ENCODE measurements at regions not wholly inside any gene's neighbourhood (a gene's known extent, or its start where the extent isn't known, plus 50 kb on each side); places are given as distances from the start of the nearest gene placed in this dataset.
"Not testable (repeated sequence)": the region's sequence is repeated elsewhere in the genome, so short reads cannot be mapped to it uniquely, and the experiment has no call there.

- Mint-ChIP-seq H3K9me3 (peaks cover 11% of the 10 kb centered on the region), H3K4me3 (no peak overlapping the region), H3K27me3 (ENCODE audit: low read depth, poor library complexity) (no peaks in the 10 kb centered on the region), H3K4me1 (no peaks in the 10 kb centered on the region), H3K36me3 (ENCODE audit: low read depth) (no peaks in the 10 kb centered on the region), H3K27ac (no peak overlapping the region)
- no peak for TF ChIP-seq CTCF (IDR thresholded peaks at IDR 0.05)
- DNase-seq, result no peak
Observed at GRCh38 chr4:184335520-184335919, 117.8 kb upstream of the ENPP6 start.

DNA sequence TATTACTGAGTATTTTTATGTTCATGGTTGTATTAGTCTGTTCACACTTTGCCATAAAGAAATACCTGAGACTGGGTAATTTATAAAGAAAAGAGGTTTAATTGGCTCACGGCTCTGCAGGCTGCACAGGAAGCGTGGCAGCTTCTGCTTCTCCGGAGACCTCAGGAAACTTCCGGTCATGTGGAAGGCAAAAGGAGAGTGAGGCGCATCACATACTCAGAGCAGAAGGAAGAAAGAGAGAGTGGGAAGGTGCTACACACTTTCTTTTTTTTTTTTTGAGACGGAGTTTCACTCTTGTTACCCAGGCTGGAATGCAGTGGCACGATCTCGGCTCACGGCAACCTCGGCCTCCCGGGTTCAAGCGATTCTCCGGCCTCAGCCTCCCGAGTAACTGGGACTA lies 115.8 kb upstream of the ENPP6 start:
- DNase-seq; H3K4me1 Mint-ChIP-seq; H3K36me3 Mint-ChIP-seq (ENCODE audit: low read depth); H3K27ac Mint-ChIP-seq; H3K27me3 Mint-ChIP-seq (ENCODE audit: low read depth, poor library complexity); H3K4me3 Mint-ChIP-seq: not testable (repeated sequence)
- peaks cover 11% of the 10 kb centered on the region for H3K9me3 Mint-ChIP-seq

DNA sequence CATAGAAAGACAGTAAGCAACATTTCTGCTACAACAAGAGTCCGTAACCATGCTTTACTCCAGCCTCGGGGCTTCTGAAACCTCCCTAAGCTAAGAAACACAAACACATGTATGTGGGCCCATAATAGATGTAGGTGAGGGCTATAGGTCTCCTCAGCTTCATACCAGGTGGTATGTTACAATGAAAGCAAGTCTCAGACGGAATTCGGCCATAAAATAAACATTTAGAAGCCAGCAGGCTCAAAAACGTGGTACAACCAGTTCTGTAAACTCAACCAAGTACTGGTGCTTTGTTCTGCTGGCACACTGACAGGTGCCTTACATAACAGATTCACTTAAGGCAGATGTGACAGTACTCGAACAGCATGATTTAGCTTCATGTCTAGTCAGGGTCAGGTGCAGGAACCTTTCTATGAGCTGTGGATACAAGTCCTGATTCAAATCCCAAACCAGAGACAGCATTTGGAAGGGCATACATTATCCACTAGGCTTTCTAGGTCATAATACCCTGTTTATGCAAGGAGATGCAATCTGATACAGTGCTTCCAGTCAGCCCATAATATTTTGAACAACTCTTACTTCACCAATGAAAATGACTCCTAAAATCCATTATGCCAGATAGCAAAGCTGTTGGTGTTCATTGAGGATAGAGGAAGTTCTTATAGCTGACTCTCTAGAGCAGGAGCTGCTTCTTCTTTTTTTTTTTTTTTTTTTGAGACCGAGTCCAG lies 113.8 kb upstream of the ENPP6 start:
- Mint-ChIP-seq H3K36me3 (ENCODE audit: low read depth) (no peaks in the 10 kb centered on the region), H3K4me3 (no peak overlapping the region), H3K4me1 (no peaks in the 10 kb centered on the region), H3K27me3 (ENCODE audit: low read depth, poor library complexity) (no peaks in the 10 kb centered on the region), H3K9me3 (no peaks in the 10 kb centered on the region), H3K27ac (no peak overlapping the region)
- no peak for DNase-seq
- TF ChIP-seq CTCF (IDR thresholded peaks at IDR 0.05), result no peak

DNA sequence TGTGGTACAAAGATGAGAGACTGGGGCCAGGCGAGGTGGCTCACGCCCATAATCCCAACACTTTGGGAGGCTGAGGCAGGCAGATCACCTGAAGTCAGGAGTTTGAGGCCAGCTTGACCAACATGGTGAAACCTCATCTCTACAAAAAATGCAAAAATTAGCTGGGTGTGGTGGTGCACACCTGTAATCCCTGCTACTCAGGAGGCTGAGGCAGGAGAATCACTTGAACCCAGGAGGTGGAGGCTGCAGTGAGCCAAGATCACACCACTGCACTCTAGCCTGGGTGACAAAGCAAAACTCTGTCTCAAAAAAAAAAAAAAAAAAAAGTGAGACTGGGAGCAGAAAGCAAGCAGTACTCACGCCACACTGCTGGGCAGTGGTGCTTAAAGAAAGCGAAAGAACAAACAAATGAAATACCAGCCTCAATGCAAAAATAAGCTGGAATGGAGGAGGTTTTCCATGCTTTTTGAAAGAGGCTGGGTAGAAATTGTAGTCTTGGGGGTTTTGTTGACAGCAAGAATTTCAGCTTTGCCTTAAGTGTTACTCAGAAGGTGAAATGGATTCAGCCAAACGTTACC lies 112.9 kb upstream of the ENPP6 start:
- H3K27ac Mint-ChIP-seq, H3K4me1 Mint-ChIP-seq, H3K4me3 Mint-ChIP-seq: not testable (repeated sequence)

DNA sequence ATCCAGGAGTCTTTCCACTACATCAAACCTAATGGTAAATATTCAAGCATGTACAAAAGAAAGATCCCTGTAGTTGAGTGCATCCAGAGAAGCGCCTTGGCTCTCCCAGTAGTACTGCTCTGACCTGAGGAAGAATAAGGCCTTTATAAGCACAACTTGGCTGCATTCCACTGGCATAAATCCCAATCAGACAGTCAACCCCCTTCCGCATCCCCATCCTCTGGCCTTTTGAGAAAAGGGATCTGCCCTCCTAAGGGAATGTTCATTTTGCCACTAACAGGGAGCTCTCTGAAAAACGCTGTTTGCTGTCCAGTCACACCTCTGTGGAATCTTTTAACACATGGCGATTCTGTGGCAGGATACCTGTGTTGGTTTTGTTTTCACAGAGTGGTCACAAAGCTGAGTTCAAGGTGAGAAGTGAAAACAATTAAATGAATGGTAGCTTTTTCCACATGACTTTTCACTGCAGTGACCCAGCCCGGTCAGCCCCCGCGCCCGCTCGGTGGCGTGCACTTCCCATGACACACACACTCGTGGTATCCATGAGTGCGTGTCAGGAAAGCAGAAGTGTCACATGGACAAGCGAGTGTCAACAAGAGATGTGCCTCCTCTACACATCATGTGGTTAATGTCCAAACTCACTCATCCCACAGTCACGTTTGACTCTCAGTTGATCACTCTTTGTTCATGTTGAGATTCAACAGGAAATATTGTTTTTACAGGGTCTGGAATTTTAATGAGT lies 112.2 kb upstream of the ENPP6 start:
- TF ChIP-seq CTCF (IDR thresholded peaks at IDR 0.05), result no peak
- Mint-ChIP-seq H3K9me3 (peaks cover 5% of the 10 kb centered on the region), H3K27me3 (ENCODE audit: low read depth, poor library complexity) (peaks cover 4% of the 10 kb centered on the region), H3K27ac (peak overlapping the region; percentile 29), H3K36me3 (ENCODE audit: low read depth) (no peaks in the 10 kb centered on the region), H3K4me3 (no peak overlapping the region), H3K4me1 (no peaks in the 10 kb centered on the region)
- DNase-seq, result no peak

More for the DNA sequence above, 112.9 kb upstream of the ENPP6 start:
- DNase-seq; H3K27me3 Mint-ChIP-seq (ENCODE audit: low read depth, poor library complexity); H3K9me3 Mint-ChIP-seq; H3K36me3 Mint-ChIP-seq (ENCODE audit: low read depth): not testable (repeated sequence)

DNA sequence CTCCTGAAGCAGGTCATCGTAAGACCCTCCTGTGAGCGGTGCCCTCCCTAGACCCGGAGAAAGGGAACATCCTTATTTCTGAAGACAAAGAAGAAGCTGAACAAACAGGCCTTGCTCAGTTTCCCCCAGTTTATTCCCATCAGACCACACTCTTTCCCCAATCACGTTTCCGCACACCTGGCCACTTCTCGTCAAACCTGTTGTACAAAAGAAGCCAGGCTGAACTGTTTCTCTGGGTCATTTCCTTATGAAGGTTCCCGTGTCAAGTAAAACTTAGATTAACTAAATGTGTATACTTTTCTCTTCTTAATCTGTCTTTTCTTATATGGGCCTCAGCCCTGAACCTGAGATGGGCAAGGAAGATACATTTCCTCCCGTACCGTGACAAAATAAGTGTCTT lies 111.6 kb upstream of the ENPP6 start:
- Mint-ChIP-seq H3K27me3 (ENCODE audit: low read depth, poor library complexity) (peaks cover 4% of the 10 kb centered on the region), H3K4me1 (no peaks in the 10 kb centered on the region), H3K4me3 (no peak overlapping the region), H3K36me3 (ENCODE audit: low read depth) (no peaks in the 10 kb centered on the region), H3K9me3 (peaks cover 5% of the 10 kb centered on the region), H3K27ac (no peak overlapping the region)
- TF ChIP-seq CTCF (IDR thresholded peaks at IDR 0.05), result no peak
- DNase-seq, result no peak
